Right lung (tissue), 2 donors: ENCODE measurements at regions not wholly inside any gene's neighbourhood (a gene's known extent, or its start where the extent isn't known, plus 50 kb on each side); places are given as distances from the start of the nearest gene placed in this dataset.
"Not testable (repeated sequence)": the region's sequence is repeated elsewhere in the genome, so short reads cannot be mapped to it uniquely, and the experiment has no call there.

Experiments used
- DNase-seq, 2 donors: peaks; one replicate each; pipeline ENCODE4 v3.0.0-alpha.2; 2013

DNA sequence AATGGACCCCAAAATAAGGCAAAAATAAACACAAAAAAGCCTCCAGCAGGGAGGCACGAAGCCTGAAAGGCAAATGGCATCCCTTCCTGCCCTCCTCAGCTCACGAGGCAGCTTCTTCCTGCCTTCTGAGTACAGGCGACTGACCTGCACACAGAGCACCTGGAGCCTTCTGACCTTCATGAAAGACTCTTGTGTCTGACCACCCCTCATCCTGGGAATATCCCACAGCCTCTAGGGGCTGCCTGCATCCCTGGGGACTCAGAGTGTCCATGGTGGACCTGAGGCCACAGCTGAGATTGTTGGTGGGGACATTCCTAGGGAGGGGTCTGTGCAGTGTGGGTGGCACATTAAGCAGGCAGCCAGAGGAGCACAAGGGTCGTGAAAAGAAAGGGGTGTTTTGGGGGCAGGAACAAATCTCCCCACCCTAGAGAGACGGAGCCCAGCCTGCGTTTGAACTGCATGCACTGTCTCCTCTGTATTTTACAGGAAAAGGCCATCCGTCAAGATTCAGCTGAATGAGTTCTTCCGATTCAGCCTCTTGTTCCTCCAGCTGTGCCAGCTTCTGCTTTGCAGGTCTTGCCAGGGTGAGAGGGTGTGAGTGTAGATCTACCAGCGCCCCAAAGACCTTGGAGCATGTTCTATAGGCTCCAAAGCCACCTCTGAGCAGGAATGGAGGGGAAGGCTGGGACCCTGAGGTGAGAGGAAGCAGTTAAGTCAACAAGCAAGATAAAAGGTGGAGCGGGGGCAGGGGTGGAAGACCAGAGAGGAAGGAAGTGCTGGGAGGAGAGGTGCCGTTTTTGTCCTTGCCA, 80.4 kb upstream of the MEF2A start:
- no peak for DNase-seq

DNA sequence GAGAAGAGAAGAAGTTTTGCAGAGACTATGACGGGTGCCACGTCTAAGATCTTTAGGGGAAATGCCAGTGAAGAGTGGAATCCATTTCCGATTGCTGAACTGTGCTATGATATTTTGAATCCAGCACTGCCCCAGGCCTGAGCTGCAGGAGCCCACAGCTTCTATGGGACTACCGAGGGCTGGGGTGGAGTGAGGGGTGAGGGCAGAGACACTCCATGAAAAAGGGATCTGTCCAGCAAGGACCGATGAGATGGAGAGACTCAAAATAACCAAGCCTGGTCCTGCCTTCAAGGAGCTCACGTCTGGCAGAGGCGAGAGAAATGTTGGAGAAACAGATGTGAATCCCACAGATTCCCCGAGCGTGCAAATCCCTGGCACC, 79.8 kb upstream of the MEF2A start:
- no peak for DNase-seq

DNA sequence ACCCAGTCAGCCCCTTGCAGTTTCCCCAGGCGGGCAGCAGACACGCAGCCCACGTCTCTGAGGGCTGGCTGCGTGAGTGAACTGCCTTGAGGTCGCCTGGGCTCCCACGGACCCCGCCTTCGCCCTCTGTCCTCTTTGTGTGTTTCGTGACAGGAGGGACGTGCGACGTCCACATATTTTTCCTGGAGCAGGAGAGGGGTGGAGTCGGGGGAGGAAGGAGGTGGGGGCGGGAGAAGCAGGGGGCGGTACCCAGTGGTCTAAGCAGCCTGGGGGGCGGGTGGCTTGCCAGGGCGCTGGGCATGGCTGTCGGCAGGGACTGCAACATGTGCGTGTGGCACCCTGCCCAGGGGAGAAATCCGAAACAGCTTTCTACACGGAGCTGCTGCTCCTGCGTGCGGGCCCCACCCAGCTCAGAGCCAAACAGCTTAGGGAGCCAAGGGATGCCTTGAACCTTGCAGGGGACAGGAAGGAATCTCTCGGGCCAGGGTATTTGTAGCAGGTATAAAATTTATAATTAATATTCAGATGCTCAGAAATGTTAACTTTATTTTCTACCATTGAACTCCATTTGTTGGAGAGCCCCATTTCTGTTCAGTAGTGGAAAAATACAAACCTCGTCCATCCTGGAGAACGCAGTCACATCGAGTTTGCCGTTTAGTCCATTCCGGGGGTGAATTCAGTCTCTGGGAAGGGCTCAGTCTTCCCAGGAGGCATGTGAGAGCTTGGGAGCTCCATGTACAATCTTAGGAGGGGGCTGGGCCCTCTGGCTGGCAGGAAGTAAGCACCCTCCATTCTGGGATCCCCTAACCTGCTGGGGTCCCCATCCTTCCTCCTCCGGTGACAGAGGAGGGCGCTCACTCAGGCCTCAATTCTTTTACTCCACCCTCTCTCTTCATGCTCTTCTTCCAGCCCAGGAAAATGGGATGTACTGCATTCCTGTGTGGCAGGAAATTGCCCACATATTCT, 79.1 kb upstream of the MEF2A start:
- peak; percentile 45 to 48 for DNase-seq

DNA sequence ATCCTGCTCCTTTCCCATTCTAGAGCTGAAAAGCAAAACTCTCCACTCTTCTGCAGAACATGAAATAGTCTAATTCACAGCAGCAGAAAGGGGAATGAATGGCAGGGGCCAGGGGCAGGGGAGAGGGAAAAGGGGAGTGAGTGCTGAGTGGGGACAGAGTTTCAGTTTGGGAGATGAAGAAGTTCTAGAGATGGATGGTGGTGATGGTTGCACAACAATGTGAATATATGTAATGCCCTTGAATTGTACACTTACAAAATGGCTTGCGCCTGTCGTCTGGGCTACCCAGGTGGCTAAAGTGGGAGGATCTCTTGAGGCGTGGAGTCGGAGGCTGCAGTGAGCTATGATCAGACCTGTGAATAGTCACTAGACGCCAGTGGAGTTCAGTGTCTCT, 78.5 kb upstream of the MEF2A start:
- no peak for DNase-seq

DNA sequence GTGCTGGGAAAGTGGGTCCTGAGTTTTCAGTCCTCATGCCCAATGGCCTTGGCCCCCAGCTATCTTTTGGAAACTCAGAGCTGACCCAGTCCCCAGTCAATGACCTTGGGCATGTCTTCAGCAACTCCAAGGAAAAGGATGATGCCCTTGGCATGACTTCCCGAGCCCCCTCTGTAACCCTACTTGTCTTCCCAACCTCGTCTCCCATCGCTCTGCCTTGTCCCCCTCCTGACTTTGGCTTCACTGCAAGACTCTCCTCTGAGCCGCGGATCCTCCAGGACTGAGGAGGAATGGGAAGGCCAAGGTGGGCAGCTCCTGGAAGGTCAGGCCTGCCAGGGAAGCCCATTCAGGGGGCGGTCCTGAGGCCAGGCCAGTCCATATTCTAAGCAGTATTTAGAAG, 73.5 kb upstream of the MEF2A start:
- no peak for DNase-seq

DNA sequence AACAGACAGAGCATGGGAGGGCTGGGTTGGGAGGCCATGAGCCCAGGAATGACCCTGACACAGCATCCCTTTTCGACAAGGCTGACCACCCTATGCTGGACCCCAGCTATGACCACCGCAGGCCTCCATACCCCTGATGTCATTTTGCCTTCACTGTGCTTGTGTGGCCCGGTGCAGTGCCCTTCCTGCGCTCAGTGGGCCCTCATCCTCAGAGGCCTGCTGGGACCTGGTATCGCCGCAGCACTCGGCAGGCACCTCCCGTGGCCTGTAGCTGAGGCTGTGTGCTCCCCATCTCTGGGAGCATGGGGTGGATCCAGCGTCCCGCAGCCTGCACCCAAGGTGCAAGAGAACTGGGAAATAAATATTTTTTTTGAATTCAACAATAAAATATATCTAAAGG, 73.1 kb upstream of the MEF2A start:
- DNase-seq, result no peak

DNA sequence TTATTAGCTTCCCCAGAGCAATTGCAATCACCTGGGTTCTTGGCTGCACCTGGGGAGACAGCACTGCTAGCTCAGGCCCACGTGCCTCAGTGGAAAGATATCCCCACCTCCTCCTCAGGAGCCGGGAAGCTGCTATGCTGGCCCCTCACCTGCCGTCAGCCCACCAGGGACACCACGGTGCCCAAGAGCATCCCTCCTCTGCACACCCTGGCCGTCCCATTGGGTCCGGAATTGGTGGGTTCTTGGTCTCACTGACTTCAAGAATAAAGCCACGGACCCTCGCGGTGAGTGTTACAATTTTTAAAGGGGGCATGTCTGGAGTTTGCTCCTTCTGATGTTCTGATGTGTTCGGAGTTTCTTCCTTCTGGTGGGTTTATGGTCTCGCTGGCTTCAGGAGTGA, 72.3 kb upstream of the MEF2A start:
- DNase-seq, result no peak

DNA sequence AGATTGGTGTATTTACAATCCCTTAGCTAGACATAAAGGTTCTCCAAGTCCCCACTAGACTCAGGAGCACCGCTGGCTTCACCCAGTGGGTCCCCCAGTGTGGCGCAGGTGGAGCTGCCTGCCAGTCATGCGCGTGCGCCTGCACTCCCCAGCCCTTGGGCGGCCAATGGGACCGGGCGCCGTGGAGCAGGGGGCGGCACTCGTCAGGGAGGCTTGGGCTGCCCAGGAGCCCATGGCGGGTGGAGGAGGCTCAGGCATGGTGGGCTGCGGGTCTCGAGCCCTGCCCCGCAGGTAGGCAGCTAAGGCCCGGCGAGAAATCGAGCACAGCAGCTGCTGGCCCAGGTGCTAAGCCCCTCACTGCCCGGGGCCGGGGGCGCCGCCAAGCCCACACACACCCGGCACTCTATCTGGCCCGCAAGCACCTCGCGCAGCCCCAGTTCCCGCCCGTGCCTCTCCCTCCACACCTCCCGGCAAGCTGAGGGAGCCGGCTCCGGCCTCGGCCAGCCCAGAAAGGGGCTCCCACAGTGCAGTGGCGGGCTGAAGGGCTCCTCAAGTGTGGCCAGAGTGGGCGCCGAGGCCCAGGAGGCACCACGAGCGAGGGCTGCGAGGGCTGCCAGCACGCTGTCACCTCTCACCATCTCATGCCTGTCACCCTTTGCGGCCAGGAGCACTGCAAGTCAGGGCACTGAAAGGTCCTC, 71.1 kb upstream of the MEF2A start:
- not testable (repeated sequence) for DNase-seq

DNA sequence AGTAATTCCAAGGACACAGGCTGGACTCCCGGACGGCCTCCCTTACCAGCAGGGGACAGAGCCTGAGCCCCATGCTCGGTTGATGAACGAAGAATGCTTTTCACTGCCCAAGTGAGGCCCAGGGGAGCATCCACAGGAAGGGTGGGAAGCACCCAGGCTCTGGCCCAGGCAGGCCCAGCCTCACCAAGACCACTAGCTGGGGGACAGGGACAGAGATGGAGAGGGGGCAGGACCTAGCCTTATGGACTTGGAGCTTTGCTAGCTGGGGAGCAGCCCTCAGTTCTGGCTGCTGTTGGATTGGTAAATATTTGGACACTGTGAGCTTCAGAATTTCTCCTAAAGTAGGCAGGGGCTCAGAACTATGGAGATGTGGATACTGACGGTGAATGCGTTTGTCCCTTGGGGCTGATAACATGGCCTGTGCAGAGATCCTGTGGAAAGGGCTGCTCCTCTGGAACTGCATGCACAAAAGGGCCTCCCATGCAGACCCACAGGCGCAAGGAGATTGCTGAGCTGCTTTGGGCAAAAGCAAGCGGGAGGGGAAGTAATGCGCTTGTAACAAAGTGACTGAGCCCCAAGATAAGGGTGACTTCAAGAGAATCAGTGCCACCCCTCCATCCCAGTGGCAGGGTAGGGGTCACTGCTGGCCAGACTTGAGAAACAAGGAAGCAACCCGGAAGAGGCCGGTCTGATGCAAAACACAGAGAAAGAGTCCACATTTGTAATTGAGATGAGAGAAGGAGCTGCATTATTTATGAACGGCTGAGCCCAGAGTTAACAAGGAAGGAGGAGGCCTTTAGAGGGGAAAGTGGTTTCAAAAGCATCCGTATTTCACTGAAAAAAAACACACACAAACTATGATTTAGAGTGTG, 70.1 kb upstream of the MEF2A start:
- DNase-seq, result no peak

DNA sequence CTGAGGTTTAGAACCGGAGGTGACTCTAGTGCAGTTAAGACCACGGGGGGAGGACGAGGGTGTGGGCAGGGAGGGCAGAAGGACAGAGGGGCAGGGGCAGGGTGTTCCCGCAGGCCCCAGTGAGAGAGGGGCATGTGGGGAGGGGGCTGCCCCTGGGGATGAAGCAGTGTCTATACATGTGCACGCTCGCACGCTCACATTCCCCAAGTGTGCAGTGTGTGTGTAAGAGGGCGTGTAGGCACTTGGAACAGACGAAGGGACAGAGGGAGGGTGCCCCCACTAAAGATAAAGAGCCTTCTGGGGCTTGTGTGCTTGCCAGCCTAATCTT, 69.5 kb upstream of the MEF2A start:
- no peak for DNase-seq

DNA sequence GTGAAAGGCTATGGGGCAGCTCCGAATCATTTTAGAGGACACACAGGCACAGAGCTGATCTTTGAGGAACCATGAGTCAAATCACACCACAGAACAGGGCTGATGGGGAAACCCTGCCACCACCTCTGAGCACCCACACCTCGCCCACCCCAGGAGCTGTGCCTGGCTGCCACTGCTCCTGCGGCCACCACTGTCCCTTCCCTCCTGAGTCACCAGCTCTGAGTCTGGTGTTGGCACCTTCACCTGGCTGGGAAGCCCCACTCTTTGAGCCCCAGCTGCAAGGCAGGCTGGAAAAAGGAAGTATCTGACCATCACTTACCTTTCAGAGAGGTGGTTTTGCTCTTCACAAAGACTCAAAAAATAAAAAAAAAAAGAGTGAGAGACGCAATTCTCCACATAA, 63.6 kb upstream of the MEF2A start:
- no peak for DNase-seq

DNA sequence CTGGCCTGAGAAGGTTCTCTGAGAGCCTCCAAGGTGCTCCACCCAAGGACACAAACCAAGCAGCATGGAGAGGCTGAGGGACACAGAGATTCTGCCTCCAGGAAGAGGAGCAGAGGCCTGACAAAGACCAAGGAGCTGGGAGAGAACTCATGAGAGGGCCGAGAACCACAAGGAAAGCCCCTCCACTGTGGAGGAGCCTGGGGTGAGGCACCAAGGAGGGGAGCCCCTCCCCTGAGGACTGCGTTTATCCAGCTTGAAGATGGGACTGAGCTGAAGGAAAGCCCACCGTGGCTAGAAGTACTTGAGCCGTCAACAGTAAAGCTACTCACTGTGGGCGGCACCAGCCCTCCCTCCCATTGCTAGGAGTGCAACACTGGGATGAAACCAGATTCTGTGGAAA, 63.1 kb upstream of the MEF2A start:
- DNase-seq, result no peak

DNA sequence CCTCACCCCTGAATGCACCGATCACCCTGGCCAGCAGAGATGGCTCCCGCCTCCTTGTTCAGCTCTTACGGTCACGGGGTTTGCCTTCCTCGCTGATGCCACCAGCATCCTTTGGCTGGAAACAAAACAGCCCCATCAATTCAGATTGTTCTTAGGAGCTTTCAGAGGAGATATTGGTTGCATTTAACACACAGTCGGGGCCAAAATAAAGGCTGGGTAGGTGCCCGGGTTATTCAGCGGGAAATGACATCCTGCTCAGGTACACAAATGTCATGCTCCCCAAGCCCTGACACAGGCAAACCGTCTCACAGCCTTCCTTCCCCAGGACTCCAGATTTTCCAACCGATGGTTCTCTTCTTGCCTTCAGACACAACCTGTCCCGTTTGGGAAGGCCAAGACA, 62.4 kb upstream of the MEF2A start:
- no peak for DNase-seq

DNA sequence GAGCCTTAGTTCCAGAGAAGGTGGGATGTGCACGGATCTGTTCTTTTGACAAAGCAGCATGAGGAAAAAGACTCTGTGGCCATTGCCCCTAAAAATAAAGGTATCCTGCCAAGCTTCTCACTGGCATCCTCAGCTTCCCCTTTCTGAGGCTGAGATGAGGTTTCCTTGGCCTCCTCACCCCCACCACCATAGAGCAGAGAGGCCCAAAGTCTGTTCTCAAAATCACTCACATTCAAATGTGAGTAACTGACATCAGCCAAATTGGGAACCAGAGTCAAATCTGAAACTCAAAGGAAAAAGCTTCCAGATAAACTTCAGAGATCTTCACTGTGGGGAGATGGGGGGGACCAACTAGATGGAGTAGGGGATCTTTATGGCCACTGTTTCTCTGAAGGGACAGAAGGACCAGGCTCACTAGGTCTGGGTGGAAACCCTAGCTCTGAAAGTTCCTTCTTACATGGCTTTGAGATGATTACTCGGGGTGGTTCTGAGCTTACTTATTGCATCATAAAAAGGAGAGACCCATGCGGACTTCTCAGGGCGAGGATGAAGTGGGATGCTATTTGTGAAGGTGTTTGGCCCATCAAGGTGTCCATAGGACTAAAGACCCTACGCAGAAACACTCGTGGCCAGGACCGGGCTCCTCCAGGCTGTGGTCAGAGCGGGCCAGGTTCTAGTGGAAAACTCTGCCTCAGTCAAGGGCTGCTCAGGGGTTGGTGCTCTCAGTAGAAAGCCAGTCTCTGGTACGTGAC, 61.5 kb upstream of the MEF2A start:
- DNase-seq, result no peak

DNA sequence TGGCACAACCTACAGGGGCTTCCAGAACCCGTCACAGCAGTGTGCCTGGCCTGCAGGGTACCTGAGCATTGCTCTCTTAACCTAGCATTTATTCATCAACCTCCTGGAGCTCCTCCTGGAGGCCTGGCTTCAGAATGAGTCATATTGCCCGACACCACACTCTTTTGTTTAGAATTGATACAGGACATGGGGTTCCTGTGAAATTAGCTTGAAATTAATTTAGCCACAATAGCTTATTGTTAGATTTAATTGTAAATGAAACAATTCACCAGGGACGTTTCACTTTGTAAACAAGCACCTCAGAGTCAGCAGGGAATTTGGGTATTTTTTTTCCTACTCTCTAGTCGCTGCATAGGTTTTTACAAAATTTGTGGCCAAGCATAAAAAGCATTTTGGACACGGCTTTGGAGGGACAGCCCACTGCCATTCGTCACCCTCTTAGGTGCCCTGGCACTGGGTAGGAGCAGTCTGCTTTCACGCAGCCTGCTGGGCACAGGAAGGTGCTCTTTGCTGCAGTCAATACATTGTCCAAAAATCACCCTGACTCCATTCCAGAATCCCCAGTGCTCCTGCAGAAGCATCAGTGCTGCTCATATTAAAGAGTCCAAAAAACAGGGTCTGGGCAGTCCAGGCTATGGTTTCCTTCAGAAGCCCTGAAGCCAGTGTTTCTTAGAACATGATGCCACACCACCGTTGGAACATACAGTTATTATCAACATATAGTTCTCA, 60.8 kb upstream of the MEF2A start:
- no peak for DNase-seq

DNA sequence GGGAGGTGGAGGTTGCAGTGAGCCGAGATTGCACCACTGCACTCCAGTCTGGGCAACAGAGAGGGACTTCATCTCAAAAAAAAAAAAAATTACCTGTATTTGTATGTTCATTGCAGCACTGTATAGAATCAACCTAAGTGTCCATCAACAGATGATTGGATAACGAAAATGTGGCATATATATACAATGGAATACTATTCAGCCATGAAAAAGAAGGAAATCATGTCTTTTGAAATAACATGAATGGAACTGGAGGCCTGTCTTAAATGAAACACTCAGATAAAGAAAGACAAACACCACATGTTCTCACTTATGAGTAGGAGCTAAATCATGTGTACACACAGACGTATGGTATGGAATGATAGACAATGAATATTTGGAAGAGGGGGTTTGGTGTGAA, 59.4 kb upstream of the MEF2A start:
- DNase-seq, result no peak

DNA sequence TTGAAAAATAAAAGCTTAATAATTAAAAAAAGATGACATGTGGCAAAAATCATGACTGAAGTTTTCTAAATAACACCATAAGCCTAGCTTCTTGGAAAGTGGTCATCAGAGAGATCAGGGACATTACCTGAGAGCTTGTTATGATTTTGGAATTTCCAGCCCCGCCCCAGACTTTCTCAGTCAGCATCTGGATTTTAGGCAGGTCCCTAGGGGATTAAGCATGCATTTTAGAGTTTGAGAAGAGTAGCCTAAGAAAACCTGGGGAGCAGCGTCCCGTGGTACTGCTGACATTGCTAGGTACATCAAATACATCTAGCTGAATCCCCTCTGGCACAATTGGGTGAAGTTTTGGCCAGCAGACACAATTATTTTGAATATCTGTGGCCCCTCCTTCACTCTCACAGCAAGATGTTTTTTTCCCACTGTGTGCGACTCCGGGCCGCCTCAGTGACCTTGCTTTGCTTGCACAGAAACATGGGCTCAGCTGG, 58.7 kb upstream of the MEF2A start:
- DNase-seq, result no peak

DNA sequence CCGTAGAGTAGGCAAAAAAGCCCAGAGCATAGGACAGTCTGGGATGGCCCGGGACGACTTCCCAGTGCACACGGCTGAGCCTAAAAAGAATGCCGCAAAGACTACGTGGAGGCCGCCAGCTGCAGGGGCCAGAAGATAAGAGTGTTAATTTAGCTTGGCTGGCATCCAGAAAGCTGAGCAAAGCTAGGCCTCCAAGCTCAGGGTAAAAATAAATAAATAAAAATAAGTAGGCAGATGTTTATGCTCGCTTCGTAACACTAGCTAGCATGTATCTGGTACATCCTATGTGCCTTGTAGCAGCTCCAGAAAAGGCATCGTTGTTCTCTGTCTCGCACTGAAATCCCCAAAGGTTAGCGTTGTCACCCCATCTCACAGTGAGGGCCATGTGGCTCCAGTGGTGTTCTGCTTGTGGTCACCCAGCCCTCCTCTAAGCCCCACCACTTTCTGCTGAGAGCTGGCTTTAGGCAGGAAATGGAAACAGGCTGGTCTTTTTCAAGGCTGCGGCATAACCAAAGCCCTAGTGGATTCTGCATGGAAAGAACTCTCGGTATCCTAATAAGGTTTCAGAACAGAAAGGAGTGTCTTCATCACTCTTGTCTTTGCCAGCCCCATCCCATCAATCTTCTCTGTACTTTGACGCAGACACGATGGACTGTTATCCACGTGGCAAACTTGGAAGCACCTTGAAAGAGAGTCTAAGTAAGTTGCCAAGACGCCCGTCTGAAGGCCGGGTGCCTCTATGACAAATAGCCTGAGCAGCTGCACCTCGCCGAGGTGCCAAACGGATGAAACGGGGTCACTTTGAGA, 58.1 kb upstream of the MEF2A start:
- DNase-seq, result peak; percentile 78 to 80

DNA sequence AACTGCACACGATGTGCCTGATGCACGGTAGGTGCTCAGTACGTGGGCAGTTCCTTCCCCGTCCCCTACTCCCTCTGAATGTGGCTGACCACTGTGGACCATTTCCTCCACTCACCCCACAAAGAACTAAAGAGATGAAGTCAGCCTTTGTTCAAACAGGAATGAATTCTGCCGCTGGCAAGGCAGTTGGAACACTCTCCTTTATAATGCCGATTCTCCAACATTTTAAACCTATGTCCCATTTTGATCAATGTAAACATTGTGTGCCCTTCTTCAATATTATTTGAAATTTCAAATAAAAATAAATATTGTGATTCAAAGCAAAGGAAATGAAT, 57.5 kb upstream of the MEF2A start:
- DNase-seq, result no peak
